Naive thymus-derived CD8-positive, alpha-beta T cell (primary cell): ENCODE measurements at regions not wholly inside any gene's neighbourhood (a gene's known extent, or its start where the extent isn't known, plus 50 kb on each side); places are given as distances from the start of the nearest gene placed in this dataset.
"Not testable (repeated sequence)": the region's sequence is repeated elsewhere in the genome, so short reads cannot be mapped to it uniquely, and the experiment has no call there.

Source experiments
- ATAC-seq, 2 donors: fragments of 150-1000 bp; cut with Tn5 transposase in 1 of 2; sonication (Bioruptor Pico), chemical (Tn5 transposase) in 1 of 2; 1 replicate in 1 of 2; 2 replicates in 1 of 2; pipeline ENCODE4 v1.10.0; 2021; ENCODE audit warnings: mild to moderate bottlenecking in 2 of 2, moderate library complexity in 2 of 2
- POLR2A ChIA-PET: fragments of 350-600 bp; sonication (Branson Sonifier 250); formaldehyde crosslinking; loops from one replicate; lab custom pipeline; 2021; ENCODE audit warnings: antibody characterized with exemption; lab: Charles Lee
- DNase-seq, 10 donors: peaks; one replicate each; pipeline versions ENCODE4 v3.0.0 to v3.0.0-alpha.2; 2020 to 2022
- H3K27ac Mint-ChIP-seq, 10 donors: one replicate each; pipeline ENCODE4 v1.8.0; 2020 to 2022; ENCODE audit warnings: mild to moderate bottlenecking in 10 of 10, mixed read lengths in 10 of 10, moderate library complexity in 4 of 10, inconsistent platforms in 1 of 10
- H3K27me3 Mint-ChIP-seq, 5 donors: one replicate each; pipeline ENCODE4 v1.8.0; 2021 to 2022; ENCODE audit warnings: mixed read lengths in 5 of 5
- H3K36me3 Mint-ChIP-seq, 3 donors: one replicate each; pipeline ENCODE4 v1.8.0; 2020 to 2022; ENCODE audit warnings: mixed read lengths in 3 of 3, mild to moderate bottlenecking in 2 of 3, inconsistent platforms in 1 of 3
- H3K4me1 Mint-ChIP-seq, 4 donors: one replicate each; pipeline ENCODE4 v1.8.0; 2021 to 2022; ENCODE audit warnings: mixed read lengths in 4 of 4
- H3K4me3 Mint-ChIP-seq, 10 donors: one replicate each; pipeline ENCODE4 v1.8.0; 2020 to 2022; ENCODE audit warnings: mild to moderate bottlenecking in 10 of 10, mixed read lengths in 10 of 10, moderate library complexity in 6 of 10, inconsistent platforms in 1 of 10
- H3K9me3 Mint-ChIP-seq, 9 donors: one replicate each; pipeline ENCODE4 v1.8.0; 2020 to 2022; ENCODE audit warnings: mixed read lengths in 9 of 9, mild to moderate bottlenecking in 3 of 9, inconsistent platforms in 1 of 9, moderate library complexity in 1 of 9

- ATAC-seq = no peak
These were observed 76.9 kb upstream of the RALGPS2 start for GRCh38 chr1:178648151-178648550.

DNA sequence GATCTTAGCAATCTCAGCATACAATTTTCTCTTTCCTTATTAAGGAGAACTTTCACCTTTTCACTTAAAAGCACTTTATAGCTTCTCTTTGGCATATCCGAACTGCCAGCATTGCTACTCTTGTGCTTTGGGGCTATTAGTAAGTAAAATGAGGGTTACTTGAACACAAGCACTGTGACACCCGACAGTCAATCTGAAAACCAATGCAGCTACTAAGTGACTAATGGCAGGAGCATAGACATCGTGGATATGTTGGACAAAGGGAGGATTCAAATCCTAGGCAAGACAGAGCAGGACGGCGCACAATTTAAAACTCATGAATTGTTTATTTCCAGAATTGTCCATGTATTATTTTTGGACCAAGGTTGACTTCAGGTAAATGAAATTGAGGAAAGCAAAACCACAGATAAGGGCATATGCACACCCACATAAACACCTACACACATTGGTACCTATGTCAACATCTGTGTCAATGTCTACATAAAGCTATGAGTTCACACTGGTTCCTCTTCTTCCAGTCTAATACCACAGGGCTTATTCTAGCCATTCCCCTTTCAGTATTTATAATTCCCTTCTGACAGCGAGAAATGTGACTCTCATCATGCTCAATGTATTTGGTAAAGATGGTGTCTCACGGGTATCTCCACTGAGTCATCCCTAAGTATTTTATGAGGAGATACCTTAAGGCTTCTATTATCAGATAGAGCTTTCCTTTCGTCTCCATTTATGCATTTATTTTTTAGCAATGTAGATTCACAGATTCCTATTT is 75.3 kb upstream of the RALGPS2 start:
- ATAC-seq (no peak), DNase-seq (no peak)
- H3K4me1 Mint-ChIP-seq = peaks cover 0 to 2% (median 0%) of the 10 kb centered on the region in 4 donors
- POLR2A ChIA-PET = no interaction called here
- H3K4me3 Mint-ChIP-seq = no peak overlapping the region
- H3K36me3 Mint-ChIP-seq = no peaks in the 10 kb centered on the region
- H3K9me3 Mint-ChIP-seq = no peaks in the 10 kb centered on the region
- peaks cover 2 to 48% (median 16%) of the 10 kb centered on the region in 5 donors for H3K27me3 Mint-ChIP-seq
- H3K27ac Mint-ChIP-seq = no peak overlapping the region

More at GRCh38 chr1:178648151-178648550, 76.9 kb upstream of the RALGPS2 start:
- Mint-ChIP-seq H3K4me1 (peaks cover 0 to 11% (median 0%) of the 10 kb centered on the region in 4 donors), H3K4me3 (no peak overlapping the region), H3K36me3 (no peaks in the 10 kb centered on the region), H3K27ac (no peak overlapping the region), H3K9me3 (no peaks in the 10 kb centered on the region), H3K27me3 (peaks cover 2 to 58% (median 16%) of the 10 kb centered on the region in 5 donors)
- DNase-seq = no peak
- POLR2A ChIA-PET = no interaction called here

- Mint-ChIP-seq H3K9me3 (no peaks in the 10 kb centered on the region), H3K27ac (no peak overlapping the region), H3K4me1 (peaks cover 0 to 2% (median 0%) of the 10 kb centered on the region in 4 donors), H3K36me3 (no peaks in the 10 kb centered on the region), H3K4me3 (no peak overlapping the region), H3K27me3 (peaks cover 2 to 37% (median 16%) of the 10 kb centered on the region in 5 donors)
- ATAC-seq (no peak), DNase-seq (no peak)
- POLR2A ChIA-PET = no interaction called here
These were observed 74.0 kb upstream of the RALGPS2 start for GRCh38 chr1:178650934-178651511.

DNA sequence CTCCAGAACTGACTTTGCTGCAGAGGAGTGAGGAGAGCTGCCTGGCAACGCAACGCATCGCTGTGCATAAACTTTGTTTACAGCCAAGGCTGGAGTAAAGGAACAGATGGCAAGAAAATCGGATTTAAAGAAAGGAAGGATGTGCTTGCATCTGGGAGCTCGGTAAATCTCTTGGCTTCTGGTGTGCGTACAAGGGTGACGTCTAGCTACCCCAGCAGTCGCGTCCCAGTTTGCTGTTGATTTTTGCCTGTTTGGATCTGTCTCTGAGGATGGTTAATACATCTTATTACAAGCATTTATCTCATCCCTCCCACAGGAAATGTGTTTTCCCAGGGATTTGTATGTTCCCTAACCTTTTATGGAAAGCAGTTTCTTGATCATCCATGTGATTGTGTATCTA is 73.3 kb upstream of the RALGPS2 start:
- Mint-ChIP-seq H3K27me3 (peaks cover 0 to 30% (median 16%) of the 10 kb centered on the region in 5 donors), H3K4me3 (no peak overlapping the region), H3K4me1 (peaks cover 0 to 2% (median 0%) of the 10 kb centered on the region in 4 donors), H3K27ac (no peak overlapping the region), H3K9me3 (no peaks in the 10 kb centered on the region), H3K36me3 (no peaks in the 10 kb centered on the region)
- POLR2A ChIA-PET = no interaction called here
- ATAC-seq (no peak), DNase-seq (no peak)

DNA sequence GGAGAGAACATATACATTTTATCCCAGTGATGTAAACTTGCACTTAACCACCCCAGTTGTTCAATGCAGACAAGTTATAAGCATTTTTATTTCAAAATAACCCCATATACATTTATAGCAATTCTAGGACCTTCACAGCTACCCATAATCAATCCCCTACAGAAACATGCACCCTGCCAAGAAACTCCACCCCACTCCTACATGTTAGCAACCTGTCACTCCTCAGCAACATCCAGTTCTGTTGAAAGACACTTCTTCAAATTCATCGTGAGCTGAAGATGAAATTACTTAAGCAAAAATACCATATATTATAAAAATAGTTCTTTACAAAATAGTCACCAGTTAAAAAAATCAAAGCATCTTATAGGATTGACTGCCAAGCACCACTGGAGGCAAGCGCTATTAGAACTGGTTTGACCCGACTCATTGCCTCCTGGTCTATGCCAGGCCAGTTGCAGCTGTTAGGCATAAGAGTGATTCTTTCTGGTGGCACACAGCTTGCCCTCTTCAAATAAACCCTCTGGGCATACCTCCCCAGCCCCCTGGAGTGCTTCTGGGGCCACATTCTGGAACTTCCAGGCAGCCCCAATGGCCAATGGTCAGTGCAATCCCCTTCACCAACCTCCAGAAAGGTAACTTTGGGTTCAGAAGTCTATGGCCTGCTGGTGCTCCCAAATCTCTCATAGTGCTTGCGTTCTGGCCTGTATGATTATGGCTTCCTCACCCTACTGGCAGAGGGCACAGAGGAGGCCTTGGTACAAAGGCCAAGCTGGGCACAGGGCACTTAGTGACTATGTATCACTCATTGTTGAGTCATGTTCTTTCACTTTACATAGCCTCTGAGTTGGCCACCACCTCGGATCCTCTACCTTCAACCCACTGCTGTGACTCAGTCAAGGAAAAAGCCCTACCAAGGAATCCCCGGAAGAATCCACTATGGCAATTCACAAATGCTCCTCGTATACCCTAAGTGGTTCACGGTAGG is 72.2 kb upstream of the RALGPS2 start:
- Mint-ChIP-seq H3K4me1 (peaks cover 0 to 2% (median 0%) of the 10 kb centered on the region in 4 donors), H3K36me3 (no peaks in the 10 kb centered on the region), H3K9me3 (no peaks in the 10 kb centered on the region)

DNA sequence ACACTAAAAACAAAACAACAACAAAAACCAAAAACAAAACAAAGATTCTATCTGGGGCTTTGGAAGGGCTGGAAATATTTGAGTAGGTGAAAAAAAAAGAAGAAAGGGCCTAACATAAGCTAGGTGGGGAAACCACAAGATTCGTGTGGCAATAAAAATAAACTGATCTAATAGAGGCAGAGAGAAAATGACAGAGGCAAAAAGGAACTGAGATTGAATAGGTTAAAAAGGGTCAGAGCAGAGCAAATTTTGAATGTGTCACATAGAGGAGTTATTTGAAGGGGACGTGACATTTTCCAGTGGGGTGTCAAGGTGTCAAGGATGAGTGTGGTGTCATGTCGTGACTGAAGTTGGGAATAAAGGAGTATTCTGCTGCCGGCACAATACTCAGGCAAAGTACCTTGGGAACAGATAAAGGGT is 65.2 kb upstream of the RALGPS2 start:
- Mint-ChIP-seq H3K36me3 (no peaks in the 10 kb centered on the region), H3K4me1 (peaks cover 0 to 20% (median 0%) of the 10 kb centered on the region in 4 donors), H3K4me3 (no peak overlapping the region), H3K27ac (peak overlapping the region in 1 of 10 donors; percentile 5), H3K27me3 (peaks cover 6 to 43% (median 26%) of the 10 kb centered on the region in 5 donors), H3K9me3 (no peaks in the 10 kb centered on the region)
- DNase-seq = no peak
- no peak for ATAC-seq
- POLR2A ChIA-PET = no interaction called here

More for the DNA sequence above, 72.2 kb upstream of the RALGPS2 start:
- Mint-ChIP-seq H3K27ac (no peak overlapping the region), H3K4me3 (no peak overlapping the region), H3K27me3 (peaks cover under 1 to 27% (median 17%) of the 10 kb centered on the region in 5 donors)
- POLR2A ChIA-PET = no interaction called here
- ATAC-seq (no peak), DNase-seq (no peak)

DNA sequence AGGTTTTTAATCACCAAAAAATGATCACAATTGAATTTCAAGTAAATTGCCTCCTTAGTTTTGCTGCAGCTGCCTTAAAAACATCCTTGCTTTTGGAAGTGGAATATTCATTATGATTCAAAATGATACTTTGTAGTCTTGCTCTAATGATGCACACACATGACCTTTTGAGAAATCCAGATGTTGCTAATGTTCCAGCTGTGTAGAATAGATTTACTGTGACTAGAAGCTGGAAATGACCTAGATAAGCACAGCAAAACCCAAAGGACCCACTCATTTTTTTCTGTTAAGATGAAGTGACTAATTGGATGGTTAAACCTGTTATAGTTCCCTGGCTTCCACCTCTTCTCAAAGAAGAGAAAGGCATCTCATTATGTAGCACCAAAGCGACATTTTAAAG is 64.6 kb upstream of the RALGPS2 start:
- no peak for DNase-seq
- Mint-ChIP-seq H3K36me3 (no peaks in the 10 kb centered on the region), H3K27ac (no peak overlapping the region), H3K27me3 (peaks cover 8 to 43% (median 30%) of the 10 kb centered on the region in 5 donors), H3K9me3 (no peaks in the 10 kb centered on the region), H3K4me1 (peaks cover 0 to 21% (median 0%) of the 10 kb centered on the region in 4 donors), H3K4me3 (no peak overlapping the region)
- ATAC-seq = no peak
- POLR2A ChIA-PET = no interaction called here

GRCh38 chr1:178664278-178664677 is 60.8 kb upstream of the RALGPS2 start:
- POLR2A ChIA-PET = no interaction called here
- no peak for ATAC-seq
- H3K36me3 Mint-ChIP-seq = no peaks in the 10 kb centered on the region
- no peaks in the 10 kb centered on the region for H3K9me3 Mint-ChIP-seq
- peak overlapping the region in 1 of 10 donors; percentile 5 for H3K27ac Mint-ChIP-seq
- H3K4me3 Mint-ChIP-seq = no peak overlapping the region
- H3K27me3 Mint-ChIP-seq = peaks cover 9 to 29% (median 23%) of the 10 kb centered on the region in 5 donors
- peak in 1 of 10 donors; percentile 13 for DNase-seq
- peaks cover 0 to 27% (median 0%) of the 10 kb centered on the region in 4 donors for H3K4me1 Mint-ChIP-seq

- Mint-ChIP-seq H3K9me3 (no peaks in the 10 kb centered on the region), H3K4me3 (no peak overlapping the region), H3K4me1 (peaks cover 0 to 20% (median 0%) of the 10 kb centered on the region in 4 donors), H3K36me3 (no peaks in the 10 kb centered on the region), H3K27me3 (peaks cover 11 to 20% (median 16%) of the 10 kb centered on the region in 5 donors), H3K27ac (no peak overlapping the region)
- DNase-seq (no peak), ATAC-seq (no peak)
- POLR2A ChIA-PET = interaction anchor here (0.6 kb wide), 1 partner anchor 11 kb away, joined by 5 read pairs; no protein-coding TSS in a partner anchor
These were observed 59.5 kb upstream of the RALGPS2 start for GRCh38 chr1:178665579-178665978.

DNA sequence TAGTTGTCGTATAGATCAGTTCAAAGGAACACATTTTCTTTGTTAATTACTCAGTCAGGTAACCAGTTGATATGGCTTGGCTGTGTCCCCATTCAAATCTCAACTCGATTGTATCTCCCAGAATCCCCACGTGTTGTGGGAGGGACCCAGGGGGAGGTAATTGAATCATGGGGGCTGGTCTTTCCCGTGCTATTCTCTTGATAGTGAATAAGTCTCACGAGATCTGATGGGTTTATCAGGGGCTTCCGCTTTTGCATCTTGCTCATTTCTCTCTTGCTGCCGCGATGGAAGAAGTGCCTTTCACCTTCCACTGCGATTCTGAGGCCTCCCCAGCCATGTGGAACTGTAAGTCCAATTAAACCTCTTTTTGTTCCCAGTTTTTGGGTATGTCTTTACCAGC is 58.2 kb upstream of the RALGPS2 start:
- ATAC-seq, H3K4me3 Mint-ChIP-seq, DNase-seq, POLR2A ChIA-PET, H3K36me3 Mint-ChIP-seq, H3K9me3 Mint-ChIP-seq, H3K27ac Mint-ChIP-seq: not testable (repeated sequence)
- H3K27me3 Mint-ChIP-seq = peaks cover 11 to 22% (median 12%) of the 10 kb centered on the region in 5 donors
- H3K4me1 Mint-ChIP-seq = peaks cover 0 to 17% (median 0%) of the 10 kb centered on the region in 4 donors

- H3K4me1 Mint-ChIP-seq = peaks cover 0 to 6% (median 1%) of the 10 kb centered on the region in 4 donors
- no peak overlapping the region for H3K27ac Mint-ChIP-seq
- no peak overlapping the region for H3K4me3 Mint-ChIP-seq
- H3K9me3 Mint-ChIP-seq = peaks cover 0 to 23% (median 10%) of the 10 kb centered on the region in 9 donors
- no peak for DNase-seq
- peaks cover 3 to 8% (median 7%) of the 10 kb centered on the region in 3 donors for H3K36me3 Mint-ChIP-seq
- no peak for ATAC-seq
- POLR2A ChIA-PET = no interaction called here
- peaks cover 3 to 10% (median 8%) of the 10 kb centered on the region in 5 donors for H3K27me3 Mint-ChIP-seq
These were observed 52.6 kb upstream of the RALGPS2 start for GRCh38 chr1:178672434-178672833.

DNA sequence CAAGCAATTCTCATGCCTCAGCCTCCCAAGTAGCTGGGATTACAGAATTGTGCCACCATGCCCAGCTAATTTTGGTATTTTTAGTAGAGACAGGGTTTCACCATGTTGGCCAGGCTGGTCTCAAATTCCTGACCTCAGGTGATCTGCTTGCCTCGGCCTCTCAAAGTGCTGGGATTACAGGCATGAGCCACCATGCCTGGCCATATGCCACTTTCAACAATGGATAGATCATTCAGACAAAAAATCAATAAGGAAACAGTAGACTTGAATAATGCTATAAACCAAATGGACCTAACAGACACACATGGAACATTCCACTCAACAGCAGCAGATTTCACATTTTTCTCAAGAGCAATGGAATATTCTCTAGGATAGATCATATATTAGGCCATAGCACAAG is 50.5 kb upstream of the RALGPS2 start:
- H3K27ac Mint-ChIP-seq, H3K4me1 Mint-ChIP-seq, H3K4me3 Mint-ChIP-seq, ATAC-seq, H3K36me3 Mint-ChIP-seq, DNase-seq, POLR2A ChIA-PET: not testable (repeated sequence)
- Mint-ChIP-seq H3K9me3 (peaks cover 0 to 23% (median 10%) of the 10 kb centered on the region in 9 donors), H3K27me3 (peaks cover 2 to 10% (median 5%) of the 10 kb centered on the region in 5 donors)
